DND-41 (cell line): ENCODE measurements at regions not wholly inside any gene's neighbourhood (a gene's known extent, or its start where the extent isn't known, plus 50 kb on each side); places are given as distances from the start of the nearest gene placed in this dataset.

Experiments used
- CTCF ChIP-seq: IDR thresholded peaks from 2 replicates; pipeline ENCODE4 v1.5.1; 2012; ENCODE audit warnings: borderline replicate concordance, low read length, moderate library complexity, mild to moderate bottlenecking; ENCODE audit not compliant: poor library complexity, severe bottlenecking; ENCODE audit errors: extremely low read depth
- EZH2 ChIP-seq: IDR thresholded peaks from 3 replicates; pipeline ENCODE4 v1.6.1; 2012; ENCODE audit warnings: borderline replicate concordance, low read depth, mild to moderate bottlenecking, moderate library complexity, low read length, inconsistent platforms; ENCODE audit not compliant: severe bottlenecking

- no peak for TF ChIP-seq CTCF
- no peak for TF ChIP-seq EZH2
Measured at GRCh38 chr6:8299034-8299433, 136.3 kb downstream of the SLC35B3 start.
